Loucy (cell line): ENCODE measurements at regions not wholly inside any gene's neighbourhood (a gene's known extent, or its start where the extent isn't known, plus 50 kb on each side); places are given as distances from the start of the nearest gene placed in this dataset.

Experiments used
- H2AFZ ChIP-seq: fragments of 200-600 bp; sonication (generic); 2 replicates; pipeline ENCODE4 v1.6.0; 2016; ENCODE audit warnings: antibody characterized with exemption, mild to moderate bottlenecking, low read length, moderate library complexity
- H3F3A ChIP-seq: fragments of 200-600 bp; 2 replicates; pipeline ENCODE4 v1.6.0; 2016; ENCODE audit warnings: antibody characterized with exemption, low read depth, mild to moderate bottlenecking
- H3K27me3 ChIP-seq: fragments of 200-600 bp; sonication (generic); 2 replicates; pipeline ENCODE4 v1.6.1; 2014; ENCODE audit warnings: low read length, mild to moderate bottlenecking; ENCODE audit not compliant: insufficient read depth, poor library complexity, severe bottlenecking
- H3K36me3 ChIP-seq: fragments of 200-600 bp; sonication (generic); 2 replicates; pipeline ENCODE4 v1.6.1; 2016; ENCODE audit warnings: low read length; ENCODE audit not compliant: insufficient read depth
- H3K4me1 ChIP-seq: fragments of 200-600 bp; sonication (generic); 2 replicates; pipeline ENCODE4 v1.5.1; 2014; ENCODE audit warnings: low read length, mild to moderate bottlenecking; ENCODE audit not compliant: insufficient read depth, poor library complexity, severe bottlenecking
- H3K4me2 ChIP-seq: fragments of 200-600 bp; sonication (generic); 2 replicates; pipeline ENCODE4 v1.6.0; 2014; ENCODE audit warnings: antibody characterized with exemption, low read length, low read depth, mild to moderate bottlenecking; ENCODE audit not compliant: poor library complexity, severe bottlenecking
- H3K4me3 ChIP-seq: fragments of 200-600 bp; sonication (generic); 2 replicates; pipeline ENCODE4 v1.5.1; 2014; ENCODE audit warnings: low read length, mild to moderate bottlenecking, mixed read lengths; ENCODE audit not compliant: poor library complexity, severe bottlenecking
- H3K79me2 ChIP-seq: fragments of 200-600 bp; sonication (generic); 2 replicates; pipeline ENCODE4 v1.6.1; 2014; ENCODE audit warnings: low read length; ENCODE audit not compliant: insufficient read depth
- H3K9ac ChIP-seq: fragments of 200-600 bp; sonication (generic); 2 replicates; pipeline ENCODE4 v1.6.0; 2014; ENCODE audit warnings: mild to moderate bottlenecking, low read depth, low read length, moderate library complexity; ENCODE audit not compliant: poor library complexity, severe bottlenecking
- H3K9me2 ChIP-seq: fragments of 200-600 bp; sonication (generic); replicated peaks from 2 replicates; pipeline ENCODE4 v1.6.1; 2016; ENCODE audit warnings: low read depth, low read length, mixed read lengths
- H3K9me3 ChIP-seq: fragments of 200-600 bp; sonication (generic); 2 replicates; pipeline ENCODE4 v1.6.1; 2014; ENCODE audit warnings: mild to moderate bottlenecking, antibody characterized with exemption, low read length, low read depth; ENCODE audit not compliant: insufficient read depth
- H4K20me1 ChIP-seq: fragments of 200-600 bp; sonication (generic); 2 replicates; pipeline ENCODE4 v1.6.0; 2014; ENCODE audit warnings: antibody characterized with exemption, low read length, mild to moderate bottlenecking; ENCODE audit not compliant: insufficient read depth, poor library complexity, severe bottlenecking
- EZH2phosphoT487 ChIP-seq: fragments of 200-600 bp; IDR thresholded peaks from 2 replicates; pipeline ENCODE4 v1.6.1; 2018; ENCODE audit warnings: antibody characterized with exemption, mild to moderate bottlenecking, moderate library complexity, borderline replicate concordance
- TF ChIP-seq, protein P1 (sequence below): fragments of 200-600 bp; sonication (generic); conservative IDR thresholded peaks from 2 replicates; pipeline ENCODE4 v1.5.1; 2014; ENCODE audit warnings: mild to moderate bottlenecking, antibody characterized with exemption, low read length

DNA sequence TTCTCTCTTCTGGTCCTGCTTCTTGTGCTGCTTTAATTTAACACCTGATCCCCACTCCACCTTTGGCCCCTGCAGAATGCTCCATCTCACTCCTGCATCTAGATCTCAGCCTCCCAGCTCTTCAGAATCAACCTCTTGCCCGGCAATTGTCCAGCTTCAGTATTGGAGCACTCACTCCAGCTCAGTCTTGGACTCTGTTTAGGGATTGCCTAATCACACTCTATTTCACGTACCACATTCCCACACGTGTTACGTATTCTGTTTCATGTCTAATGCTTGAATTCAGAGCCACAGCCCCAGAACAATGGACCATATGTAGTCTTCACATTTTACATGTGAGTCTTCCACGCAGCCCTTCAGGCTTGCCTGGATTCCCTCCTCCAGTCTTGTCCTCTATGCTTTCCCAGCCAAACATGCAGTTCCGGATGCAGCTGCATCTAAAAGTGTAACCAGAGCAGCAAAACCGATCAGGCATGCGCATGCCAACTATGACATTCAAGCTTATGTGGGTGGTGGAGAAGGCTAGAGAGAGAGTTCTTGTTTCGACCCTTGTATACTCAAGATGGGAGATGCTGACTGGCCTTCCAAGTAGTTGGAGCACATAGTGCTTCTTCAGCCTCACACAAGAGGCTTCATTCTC is 105.2 kb upstream of the FAM9A start:
- no peaks in the 10 kb centered on the region for H3K9me3 ChIP-seq
- no peak overlapping the region for H3K4me3 ChIP-seq
- no peak overlapping the region for H2AFZ ChIP-seq
- H3K36me3 ChIP-seq: no peaks in the 10 kb centered on the region
- no peak overlapping the region for H3K9ac ChIP-seq
- no peak overlapping the region for H3K4me2 ChIP-seq
- no peaks in the 10 kb centered on the region for H3K9me2 ChIP-seq
- H4K20me1 ChIP-seq: no peaks in the 10 kb centered on the region
- no peak for TF ChIP-seq EZH2phosphoT487
- TF ChIP-seq, protein P1, sequence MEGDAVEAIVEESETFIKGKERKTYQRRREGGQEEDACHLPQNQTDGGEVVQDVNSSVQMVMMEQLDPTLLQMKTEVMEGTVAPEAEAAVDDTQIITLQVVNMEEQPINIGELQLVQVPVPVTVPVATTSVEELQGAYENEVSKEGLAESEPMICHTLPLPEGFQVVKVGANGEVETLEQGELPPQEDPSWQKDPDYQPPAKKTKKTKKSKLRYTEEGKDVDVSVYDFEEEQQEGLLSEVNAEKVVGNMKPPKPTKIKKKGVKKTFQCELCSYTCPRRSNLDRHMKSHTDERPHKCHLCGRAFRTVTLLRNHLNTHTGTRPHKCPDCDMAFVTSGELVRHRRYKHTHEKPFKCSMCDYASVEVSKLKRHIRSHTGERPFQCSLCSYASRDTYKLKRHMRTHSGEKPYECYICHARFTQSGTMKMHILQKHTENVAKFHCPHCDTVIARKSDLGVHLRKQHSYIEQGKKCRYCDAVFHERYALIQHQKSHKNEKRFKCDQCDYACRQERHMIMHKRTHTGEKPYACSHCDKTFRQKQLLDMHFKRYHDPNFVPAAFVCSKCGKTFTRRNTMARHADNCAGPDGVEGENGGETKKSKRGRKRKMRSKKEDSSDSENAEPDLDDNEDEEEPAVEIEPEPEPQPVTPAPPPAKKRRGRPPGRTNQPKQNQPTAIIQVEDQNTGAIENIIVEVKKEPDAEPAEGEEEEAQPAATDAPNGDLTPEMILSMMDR: no peak
- no peaks in the 10 kb centered on the region for H3K4me1 ChIP-seq
- H3K79me2 ChIP-seq: no peaks in the 10 kb centered on the region
- H3K27me3 ChIP-seq: no peaks in the 10 kb centered on the region
- H3F3A ChIP-seq: no peaks in the 10 kb centered on the region

DNA sequence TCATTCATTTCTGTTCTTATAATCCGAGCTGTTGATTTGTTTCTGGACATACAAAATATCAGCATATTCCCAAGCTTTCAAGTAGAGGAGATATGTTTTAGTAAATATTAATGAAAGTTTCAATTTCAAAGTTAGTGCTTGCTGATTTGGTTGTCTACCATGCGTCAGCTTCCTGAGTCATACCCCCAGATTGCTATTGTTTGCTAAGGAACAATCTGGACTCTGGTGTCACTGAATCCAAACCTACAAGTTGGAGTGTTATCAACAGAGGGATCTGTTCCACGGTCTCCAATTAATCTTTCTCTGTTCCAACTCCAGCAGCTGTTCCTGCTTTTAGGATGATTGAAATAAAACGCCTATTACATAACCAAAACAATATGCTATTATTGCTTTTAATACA is 96.1 kb upstream of the FAM9A start:
- H3K4me2 ChIP-seq: no peak overlapping the region
- H2AFZ ChIP-seq: no peak overlapping the region
- H3K79me2 ChIP-seq: no peaks in the 10 kb centered on the region
- TF ChIP-seq, protein P1: no peak
- no peak for TF ChIP-seq EZH2phosphoT487
- H3K9ac ChIP-seq: no peak overlapping the region
- no peaks in the 10 kb centered on the region for H4K20me1 ChIP-seq
- H3K27me3 ChIP-seq: no peaks in the 10 kb centered on the region
- H3F3A ChIP-seq: no peaks in the 10 kb centered on the region
- no peaks in the 10 kb centered on the region for H3K36me3 ChIP-seq
- H3K9me3 ChIP-seq: no peaks in the 10 kb centered on the region
- H3K4me3 ChIP-seq: no peak overlapping the region
- H3K9me2 ChIP-seq: no peaks in the 10 kb centered on the region
- no peaks in the 10 kb centered on the region for H3K4me1 ChIP-seq

GRCh38 chrX:8890794-8891193 is 89.6 kb upstream of the FAM9A start:
- Histone ChIP-seq H3K9me2 (no peaks in the 10 kb centered on the region), H4K20me1 (no peaks in the 10 kb centered on the region), H3K4me1 (no peaks in the 10 kb centered on the region), H3K27me3 (no peaks in the 10 kb centered on the region), H3F3A (no peaks in the 10 kb centered on the region), H2AFZ (no peak overlapping the region), H3K9ac (no peak overlapping the region), H3K9me3 (no peaks in the 10 kb centered on the region), H3K4me3 (no peak overlapping the region), H3K79me2 (no peaks in the 10 kb centered on the region), H3K4me2 (no peak overlapping the region), H3K36me3 (no peaks in the 10 kb centered on the region)
- TF ChIP-seq, protein P1: no peak
- no peak for TF ChIP-seq EZH2phosphoT487
